Uterus (tissue), 3 donors: ENCODE measurements at regions not wholly inside any gene's neighbourhood (a gene's known extent, or its start where the extent isn't known, plus 50 kb on each side); places are given as distances from the start of the nearest gene placed in this dataset.

Experiments used
- DNase-seq, 2 donors: peaks; one replicate each; pipeline ENCODE4 v3.0.0-alpha.2; 2019 to 2020
- H3K27ac ChIP-seq, 2 donors: fragments of 200-600 bp; sonication (generic); 1 replicate in 1 of 2; 2 replicates in 1 of 2; pipeline ENCODE4 v1.5.1; 2016 to 2018
- H3K27me3 ChIP-seq, 2 donors: fragments of 200-600 bp; sonication (generic); one replicate each; pipeline ENCODE4 v1.5.1; 2018 to 2019; ENCODE audit warnings: control low read depth in 1 of 2
- H3K36me3 ChIP-seq, 2 donors: fragments of 200-600 bp; sonication (generic); one replicate each; pipeline ENCODE4 v1.5.1; 2019; ENCODE audit warnings: control low read depth in 1 of 2
- H3K4me1 ChIP-seq, 2 donors: fragments of 200-600 bp; sonication (generic); one replicate each; pipeline ENCODE4 v1.5.1; 2018 to 2019; ENCODE audit warnings: control low read depth in 1 of 2
- H3K4me3 ChIP-seq, 2 donors: fragments of 200-600 bp; sonication (generic); 1 replicate in 1 of 2; 2 replicates in 1 of 2; pipeline ENCODE4 v1.5.1; 2018 to 2019; ENCODE audit warnings: mild to moderate bottlenecking in 1 of 2
- H3K9me3 ChIP-seq, 2 donors: fragments of 200-600 bp; sonication (generic); one replicate each; pipeline ENCODE4 v1.5.1; 2019; ENCODE audit warnings: control low read depth in 1 of 2
- POLR2A ChIP-seq, 2 donors: fragments of 450-650 bp; IDR thresholded peaks; one replicate each; pipeline ENCODE4 v1.6.1; 2016; ENCODE audit warnings: antibody characterized with exemption in 2 of 2, mild to moderate bottlenecking in 1 of 2, moderate library complexity in 1 of 2
- intact Hi-C: fragments of 100-400 bp; cut with DNase I; formaldehyde crosslinking; loops from one replicate; pipeline ENCODE4 v1.15.1; 2023; ENCODE audit warnings: low total_unique reads
- TF ChIP-seq, protein P1 (sequence below), 4 experiments: fragments of 200-600 bp in 2 of 4; fragments of 450-650 bp in 2 of 4; sonication (generic) in 2 of 4; IDR thresholded peaks; one replicate each; pipeline ENCODE4 v1.5.1; 2016 to 2019; ENCODE audit warnings: antibody characterized with exemption in 4 of 4, mild to moderate bottlenecking in 2 of 4, moderate library complexity in 1 of 4
- donor health status: DM: yes; HTN: yes; CAD: no.

DNA sequence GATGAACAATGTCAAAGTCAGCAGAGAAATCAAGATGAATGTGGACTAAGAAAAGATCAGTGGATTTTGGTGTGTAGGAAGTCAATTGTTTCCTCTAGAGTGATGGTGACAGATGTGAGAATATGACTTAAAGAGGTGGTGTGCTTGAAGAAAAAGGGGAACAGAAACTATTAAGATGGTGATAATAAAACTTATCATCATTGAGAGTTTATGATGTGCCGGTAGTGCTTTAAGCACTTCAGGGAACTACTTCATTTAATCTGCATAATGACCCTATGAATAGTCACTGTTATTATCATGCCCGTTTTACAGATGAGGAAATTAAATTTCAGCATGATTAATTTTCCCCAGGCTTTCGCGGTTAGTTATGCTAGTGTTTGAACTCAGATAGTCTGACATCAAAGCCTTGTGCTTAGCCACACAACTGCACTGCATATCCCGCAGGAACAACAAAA is 246.9 kb upstream of the LRRC7 start:
- Histone ChIP-seq H3K36me3 (no peaks in the 10 kb centered on the region), H3K9me3 (no peaks in the 10 kb centered on the region), H3K4me1 (no peaks in the 10 kb centered on the region), H3K4me3 (no peak overlapping the region), H3K27me3 (no peaks in the 10 kb centered on the region), H3K27ac (no peak overlapping the region)
- no peak for DNase-seq
- TF ChIP-seq, protein P1, sequence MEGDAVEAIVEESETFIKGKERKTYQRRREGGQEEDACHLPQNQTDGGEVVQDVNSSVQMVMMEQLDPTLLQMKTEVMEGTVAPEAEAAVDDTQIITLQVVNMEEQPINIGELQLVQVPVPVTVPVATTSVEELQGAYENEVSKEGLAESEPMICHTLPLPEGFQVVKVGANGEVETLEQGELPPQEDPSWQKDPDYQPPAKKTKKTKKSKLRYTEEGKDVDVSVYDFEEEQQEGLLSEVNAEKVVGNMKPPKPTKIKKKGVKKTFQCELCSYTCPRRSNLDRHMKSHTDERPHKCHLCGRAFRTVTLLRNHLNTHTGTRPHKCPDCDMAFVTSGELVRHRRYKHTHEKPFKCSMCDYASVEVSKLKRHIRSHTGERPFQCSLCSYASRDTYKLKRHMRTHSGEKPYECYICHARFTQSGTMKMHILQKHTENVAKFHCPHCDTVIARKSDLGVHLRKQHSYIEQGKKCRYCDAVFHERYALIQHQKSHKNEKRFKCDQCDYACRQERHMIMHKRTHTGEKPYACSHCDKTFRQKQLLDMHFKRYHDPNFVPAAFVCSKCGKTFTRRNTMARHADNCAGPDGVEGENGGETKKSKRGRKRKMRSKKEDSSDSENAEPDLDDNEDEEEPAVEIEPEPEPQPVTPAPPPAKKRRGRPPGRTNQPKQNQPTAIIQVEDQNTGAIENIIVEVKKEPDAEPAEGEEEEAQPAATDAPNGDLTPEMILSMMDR (IDR thresholded peaks at IDR 0.05), result no peak
- no peak for TF ChIP-seq POLR2A (IDR thresholded peaks at IDR 0.05)
- intact Hi-C loops, result no loop called here

DNA sequence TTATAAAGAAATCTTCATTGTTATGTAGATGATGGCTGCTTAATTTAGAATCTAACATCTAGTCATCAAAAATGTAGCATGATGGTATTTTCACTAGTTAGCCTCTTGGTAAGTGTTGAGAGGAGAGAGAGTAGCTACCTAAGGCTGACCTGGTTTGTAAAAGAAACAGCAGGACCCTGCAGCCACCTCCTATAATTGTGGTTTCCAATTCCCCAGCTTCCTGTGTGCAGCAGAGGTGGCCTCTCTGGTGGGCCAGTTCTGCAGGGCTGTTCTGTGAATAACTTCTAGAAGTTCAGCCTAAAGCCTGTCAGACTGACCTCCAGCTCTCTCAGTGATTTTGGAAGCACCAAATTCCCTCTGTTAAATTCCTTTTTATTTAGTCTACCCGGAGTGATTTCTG is 246.4 kb upstream of the LRRC7 start:
- no peaks in the 10 kb centered on the region for H3K4me1 ChIP-seq
- no peak for DNase-seq
- H3K36me3 ChIP-seq, result no peaks in the 10 kb centered on the region
- H3K27ac ChIP-seq, result no peak overlapping the region
- no peaks in the 10 kb centered on the region for H3K27me3 ChIP-seq
- H3K9me3 ChIP-seq, result no peaks in the 10 kb centered on the region
- intact Hi-C loops, result no loop called here
- TF ChIP-seq POLR2A (IDR thresholded peaks at IDR 0.05), result no peak
- TF ChIP-seq, protein P1 (IDR thresholded peaks at IDR 0.05), result no peak
- no peak overlapping the region for H3K4me3 ChIP-seq

DNA sequence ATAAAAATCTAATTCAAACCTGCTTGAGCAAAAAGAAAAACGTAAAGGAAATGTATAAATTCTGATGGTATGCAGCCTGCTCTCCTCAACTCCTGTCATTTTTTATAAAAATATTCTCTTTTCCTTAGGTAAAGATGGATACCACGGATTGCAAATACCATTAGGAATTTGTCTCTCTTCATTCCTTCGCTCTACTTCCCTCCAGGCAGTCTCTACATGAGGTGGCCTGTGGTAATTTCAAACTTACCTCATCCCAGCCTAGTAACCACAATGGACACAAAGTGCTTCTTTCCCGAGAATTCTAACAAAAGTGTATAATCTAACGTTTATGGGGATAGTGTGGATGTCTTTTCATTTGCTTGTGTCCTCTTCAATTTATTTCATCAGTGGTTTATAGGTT is 239.5 kb upstream of the LRRC7 start:
- no peak for DNase-seq
- intact Hi-C loops, result no loop called here
- no peaks in the 10 kb centered on the region for H3K4me1 ChIP-seq
- H3K9me3 ChIP-seq, result no peaks in the 10 kb centered on the region
- H3K4me3 ChIP-seq, result no peak overlapping the region
- TF ChIP-seq, protein P1 (IDR thresholded peaks at IDR 0.05), result no peak
- TF ChIP-seq POLR2A (IDR thresholded peaks at IDR 0.05), result no peak
- H3K27me3 ChIP-seq, result no peaks in the 10 kb centered on the region
- no peaks in the 10 kb centered on the region for H3K36me3 ChIP-seq
- H3K27ac ChIP-seq, result no peak overlapping the region

DNA sequence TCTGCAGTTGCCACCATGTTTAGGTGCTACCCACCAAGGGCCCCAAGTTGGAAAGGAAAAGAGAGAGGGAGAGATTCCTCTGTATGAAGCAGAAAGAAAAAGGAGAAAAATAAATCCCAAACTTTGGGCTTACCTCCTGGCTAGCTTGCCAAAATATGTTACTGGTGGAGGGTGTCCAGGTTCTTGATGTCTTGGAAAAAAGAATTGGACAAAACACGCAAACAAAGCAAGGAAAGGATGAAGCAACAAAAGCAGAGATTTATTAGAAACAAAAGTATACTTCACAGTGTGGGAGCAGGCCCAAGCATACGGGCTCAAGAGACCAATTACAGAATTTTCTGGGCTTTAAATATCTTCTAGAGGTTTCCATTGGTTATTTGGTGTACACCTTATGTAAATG is 204.5 kb upstream of the LRRC7 start:
- Histone ChIP-seq H3K36me3 (no peaks in the 10 kb centered on the region), H3K4me3 (no peak overlapping the region), H3K27ac (no peak overlapping the region), H3K9me3 (no peaks in the 10 kb centered on the region), H3K4me1 (no peaks in the 10 kb centered on the region), H3K27me3 (no peaks in the 10 kb centered on the region)
- intact Hi-C loops, result no loop called here
- TF ChIP-seq, protein P1 (IDR thresholded peaks at IDR 0.05), result no peak
- no peak for TF ChIP-seq POLR2A (IDR thresholded peaks at IDR 0.05)
- no peak for DNase-seq

DNA sequence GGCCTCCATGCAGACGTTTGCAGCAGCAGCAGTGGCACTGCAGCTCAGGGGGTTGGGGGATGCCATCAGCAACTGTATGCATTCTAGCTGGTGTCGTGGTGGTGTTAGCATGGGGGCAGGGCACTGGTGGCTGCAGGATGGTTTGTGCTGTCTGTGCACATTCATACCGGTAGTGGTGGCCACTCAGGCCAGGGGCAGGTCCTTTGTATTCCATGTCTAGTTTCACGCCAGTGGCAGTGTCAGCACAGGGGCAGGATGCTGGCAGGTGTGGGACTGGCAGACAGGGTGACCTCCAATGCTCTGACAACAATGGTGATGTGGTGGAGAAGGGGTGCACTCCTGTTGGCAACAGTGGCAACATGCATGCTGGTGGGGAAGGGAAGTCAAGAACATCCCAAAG is 194.2 kb upstream of the LRRC7 start:
- H3K4me3 ChIP-seq, result no peak overlapping the region
- no peak overlapping the region for H3K27ac ChIP-seq
- no peak for DNase-seq
- no peaks in the 10 kb centered on the region for H3K4me1 ChIP-seq
- intact Hi-C loops, result no loop called here
- no peaks in the 10 kb centered on the region for H3K36me3 ChIP-seq
- no peak for TF ChIP-seq POLR2A (IDR thresholded peaks at IDR 0.05)
- TF ChIP-seq, protein P1 (IDR thresholded peaks at IDR 0.05), result no peak
- H3K27me3 ChIP-seq, result no peaks in the 10 kb centered on the region
- no peaks in the 10 kb centered on the region for H3K9me3 ChIP-seq
